22Rv1 (cell line): ENCODE measurements at regions not wholly inside any gene's neighbourhood (a gene's known extent, or its start where the extent isn't known, plus 50 kb on each side); places are given as distances from the start of the nearest gene placed in this dataset.
"Not testable (repeated sequence)": the region's sequence is repeated elsewhere in the genome, so short reads cannot be mapped to it uniquely, and the experiment has no call there.

Experiments used
- H3K27ac ChIP-seq: fragments of 450-650 bp; 2 replicates; pipeline ENCODE4 v1.5.1; 2017
- ZFX ChIP-seq: fragments of 450-650 bp; IDR thresholded peaks from 2 replicates; pipeline ENCODE4 v1.6.1; 2017; ENCODE audit warnings: antibody characterized with exemption, borderline replicate concordance
- TF ChIP-seq, protein P1 (sequence below): fragments of 450-650 bp; IDR thresholded peaks from 2 replicates; pipeline ENCODE4 v1.5.1; 2017; ENCODE audit warnings: mild to moderate bottlenecking

- not testable (repeated sequence) for H3K27ac ChIP-seq
These were observed 676.4 kb upstream of the ZNF337 start for GRCh38 chr20:26373066-26373465.

- TF ChIP-seq, protein P1, sequence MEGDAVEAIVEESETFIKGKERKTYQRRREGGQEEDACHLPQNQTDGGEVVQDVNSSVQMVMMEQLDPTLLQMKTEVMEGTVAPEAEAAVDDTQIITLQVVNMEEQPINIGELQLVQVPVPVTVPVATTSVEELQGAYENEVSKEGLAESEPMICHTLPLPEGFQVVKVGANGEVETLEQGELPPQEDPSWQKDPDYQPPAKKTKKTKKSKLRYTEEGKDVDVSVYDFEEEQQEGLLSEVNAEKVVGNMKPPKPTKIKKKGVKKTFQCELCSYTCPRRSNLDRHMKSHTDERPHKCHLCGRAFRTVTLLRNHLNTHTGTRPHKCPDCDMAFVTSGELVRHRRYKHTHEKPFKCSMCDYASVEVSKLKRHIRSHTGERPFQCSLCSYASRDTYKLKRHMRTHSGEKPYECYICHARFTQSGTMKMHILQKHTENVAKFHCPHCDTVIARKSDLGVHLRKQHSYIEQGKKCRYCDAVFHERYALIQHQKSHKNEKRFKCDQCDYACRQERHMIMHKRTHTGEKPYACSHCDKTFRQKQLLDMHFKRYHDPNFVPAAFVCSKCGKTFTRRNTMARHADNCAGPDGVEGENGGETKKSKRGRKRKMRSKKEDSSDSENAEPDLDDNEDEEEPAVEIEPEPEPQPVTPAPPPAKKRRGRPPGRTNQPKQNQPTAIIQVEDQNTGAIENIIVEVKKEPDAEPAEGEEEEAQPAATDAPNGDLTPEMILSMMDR = no peak
- no peak for TF ChIP-seq ZFX
- no peak overlapping the region for H3K27ac ChIP-seq
These were observed 657.9 kb upstream of the ZNF337 start for GRCh38 chr20:26354511-26354910.

- no peak overlapping the region for H3K27ac ChIP-seq
- no peak for TF ChIP-seq ZFX
- TF ChIP-seq, protein P1 = no peak
These were observed 650.7 kb upstream of the ZNF337 start for GRCh38 chr20:26347396-26347795.

- not testable (repeated sequence) for H3K27ac ChIP-seq
These were observed 643.9 kb upstream of the ZNF337 start for GRCh38 chr20:26340460-26341065.

DNA sequence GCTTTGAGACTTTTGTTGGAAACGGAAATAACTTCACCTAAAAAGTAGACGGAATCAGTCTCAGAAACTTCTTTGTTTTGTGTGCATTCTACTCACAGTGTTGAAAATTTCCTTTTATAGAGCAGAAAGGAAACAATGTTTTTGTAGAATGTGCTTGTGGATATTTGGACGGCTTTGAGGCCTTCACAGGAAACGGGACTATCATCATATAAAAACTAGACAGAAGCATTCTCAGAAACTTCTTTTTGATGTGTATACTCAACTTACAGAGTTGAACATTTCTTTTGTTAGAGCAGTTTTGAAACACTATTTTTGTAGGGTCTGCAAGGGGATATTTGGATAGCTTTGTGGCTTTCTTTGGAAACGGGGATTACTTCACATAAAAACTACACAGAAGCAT lies 627.5 kb upstream of the ZNF337 start:
- H3K27ac ChIP-seq = no peak overlapping the region
- TF ChIP-seq, protein P1 = no peak
- TF ChIP-seq ZFX = no peak

DNA sequence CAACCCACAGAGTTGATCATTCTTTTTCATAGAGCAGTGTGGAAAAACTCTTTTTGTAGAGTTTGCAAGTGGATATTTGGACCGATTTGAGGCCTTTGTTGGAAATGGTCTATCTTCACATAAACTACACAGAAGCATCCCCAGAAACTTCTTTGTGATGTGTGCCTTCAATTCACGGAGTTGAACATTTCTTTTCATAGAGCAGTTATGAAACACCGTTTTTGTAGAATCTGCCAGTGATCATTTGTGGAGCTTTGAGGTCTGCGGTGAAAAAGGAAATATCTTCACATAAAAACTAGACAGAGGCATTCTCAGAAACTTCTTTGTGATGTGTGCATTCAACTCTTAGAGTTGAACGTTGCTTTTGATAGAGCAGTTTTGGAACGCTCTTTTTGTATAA lies 618.4 kb upstream of the ZNF337 start:
- TF ChIP-seq ZFX = no peak
- TF ChIP-seq, protein P1 = no peak
- no peak overlapping the region for H3K27ac ChIP-seq

DNA sequence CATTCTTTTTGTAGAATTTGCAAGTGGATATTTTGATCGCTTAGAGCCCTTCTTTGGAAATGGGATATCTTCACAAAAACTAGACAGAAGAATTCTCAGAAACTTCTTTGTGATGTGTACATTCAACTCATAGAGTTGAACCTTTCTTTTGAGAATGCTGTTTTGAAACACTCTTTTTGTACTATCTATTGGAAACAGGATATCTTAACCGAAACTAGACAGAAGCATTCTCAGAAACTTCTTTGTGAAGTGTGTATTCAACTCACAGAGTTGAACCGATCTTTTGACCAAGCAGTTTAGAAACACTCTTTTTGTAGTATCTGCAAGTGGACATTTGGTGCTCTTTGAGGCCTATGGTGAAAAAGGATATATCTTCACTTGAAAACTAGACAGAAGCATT lies 613.1 kb upstream of the ZNF337 start:
- not testable (repeated sequence) for H3K27ac ChIP-seq

GRCh38 chr20:26308961-26309360 lies 612.3 kb upstream of the ZNF337 start:
- TF ChIP-seq ZFX = no peak
- H3K27ac ChIP-seq = no peak overlapping the region

DNA sequence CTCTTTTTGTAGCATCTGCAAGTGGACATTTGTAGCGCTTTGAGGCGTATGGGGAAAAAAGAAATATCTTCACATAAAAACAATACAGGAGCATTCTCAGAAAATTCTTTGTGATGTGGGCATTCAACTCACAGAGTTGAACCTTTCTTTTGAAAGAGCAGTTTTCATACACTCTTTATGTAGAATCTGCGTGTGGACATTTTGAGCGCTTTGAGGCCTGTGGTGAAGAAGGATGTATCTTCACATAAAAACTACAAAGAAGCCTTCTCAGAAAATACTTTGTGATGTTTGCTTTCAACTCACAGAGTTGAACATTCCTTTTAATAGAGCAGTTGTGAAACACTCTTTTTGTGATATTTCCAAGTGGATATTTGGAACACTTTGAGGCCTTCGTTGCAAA lies 598.4 kb upstream of the ZNF337 start:
- no peak for TF ChIP-seq ZFX
- TF ChIP-seq, protein P1 = no peak
- H3K27ac ChIP-seq = no peak overlapping the region

DNA sequence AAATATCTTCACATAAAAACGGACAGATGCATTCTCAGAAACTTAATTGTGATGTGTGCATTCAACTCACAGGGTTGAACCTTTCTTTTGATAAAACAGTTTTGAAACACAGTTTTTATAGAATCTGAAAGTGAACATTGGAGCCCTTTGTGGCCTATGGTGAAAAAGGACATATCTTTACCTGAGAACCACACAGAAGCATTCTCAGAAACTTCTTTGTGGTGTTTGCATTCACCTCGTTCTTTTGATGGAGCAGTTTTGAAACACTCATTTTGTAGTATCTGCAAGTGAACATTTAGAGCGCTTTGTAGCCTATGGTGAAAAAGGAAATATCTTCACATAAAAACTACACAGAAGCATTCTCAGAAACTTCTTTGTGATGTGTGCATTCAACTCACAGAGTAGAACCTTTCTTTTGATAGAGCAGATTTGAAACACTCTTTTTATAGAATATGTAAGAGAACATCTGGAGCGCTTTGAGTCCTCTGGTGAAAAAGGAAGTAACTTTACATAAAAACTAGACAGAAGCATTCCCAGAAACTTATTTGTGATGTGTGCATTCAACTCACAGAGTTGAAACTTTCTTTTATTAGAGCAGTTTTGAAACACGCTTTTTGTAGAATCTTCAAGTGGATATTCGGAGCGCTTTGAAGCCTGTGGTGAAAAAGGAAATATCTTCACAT lies 591.9 kb upstream of the ZNF337 start:
- H3K27ac ChIP-seq = not testable (repeated sequence)
